Putamen (tissue), 1 donor: ENCODE measurements at regions not wholly inside any gene's neighbourhood (a gene's known extent, or its start where the extent isn't known, plus 50 kb on each side); places are given as distances from the start of the nearest gene placed in this dataset.
A peak's percentile ranks its signal among the peaks of the same experiment; 100 is the strongest.

Experiments used
- DNase-seq: peaks from one replicate; pipeline ENCODE4 v3.0.0-alpha.2; 2016; ENCODE audit warnings: low spot score

GRCh38 chr1:58862728-58863385 is 79.0 kb upstream of the JUN start:
- peak; percentile 80 for DNase-seq

GRCh38 chr1:58864654-58865053 is 80.8 kb upstream of the JUN start:
- no peak for DNase-seq

GRCh38 chr1:58866578-58866977 is 82.7 kb upstream of the JUN start:
- DNase-seq = no peak

GRCh38 chr1:58869638-58870297 is 85.9 kb upstream of the JUN start:
- no peak for DNase-seq

- DNase-seq = no peak
These were observed 86.4 kb upstream of the JUN start for GRCh38 chr1:58870298-58870676.

GRCh38 chr1:58874342-58874741 is 90.5 kb upstream of the JUN start:
- DNase-seq = no peak

GRCh38 chr1:58874757-58875755 is 91.2 kb upstream of the JUN start:
- DNase-seq = peak; percentile 80

- DNase-seq = no peak
These were observed 95.6 kb upstream of the JUN start for GRCh38 chr1:58879464-58879863.

- no peak for DNase-seq
These were observed 96.7 kb upstream of the JUN start for GRCh38 chr1:58880592-58880991.

GRCh38 chr1:58881471-58881994 is 97.7 kb upstream of the JUN start:
- DNase-seq = no peak

GRCh38 chr1:58882322-58882948 is 98.6 kb upstream of the JUN start:
- DNase-seq = no peak

- DNase-seq = no peak
These were observed 99.4 kb upstream of the JUN start for GRCh38 chr1:58883037-58883887.

- no peak for DNase-seq
These were observed 100.1 kb upstream of the JUN start for GRCh38 chr1:58883888-58884482.

GRCh38 chr1:58884706-58885661 is 101.1 kb upstream of the JUN start:
- DNase-seq = no peak

- no peak for DNase-seq
These were observed 102.2 kb upstream of the JUN start for GRCh38 chr1:58885998-58886397.

- no peak for DNase-seq
These were observed 102.8 kb upstream of the JUN start for GRCh38 chr1:58886611-58887010.

GRCh38 chr1:58887059-58887458 is 103.2 kb upstream of the JUN start:
- DNase-seq = no peak

- no peak for DNase-seq
These were observed 105.0 kb upstream of the JUN start for GRCh38 chr1:58888833-58889232.

- DNase-seq = no peak
These were observed 106.3 kb upstream of the JUN start for GRCh38 chr1:58890113-58890512.
